DOHH2 (cell line): ENCODE measurements at regions not wholly inside any gene's neighbourhood (a gene's known extent, or its start where the extent isn't known, plus 50 kb on each side); places are given as distances from the start of the nearest gene placed in this dataset.

Experiments
- H3F3A ChIP-seq: fragments of 200-600 bp; sonication (generic), shearing (Covaris generic); 2 replicates; pipeline ENCODE4 v1.6.0; 2016; ENCODE audit warnings: antibody characterized with exemption, mild to moderate bottlenecking; ENCODE audit not compliant: control insufficient read depth, insufficient read depth
- H3K27ac ChIP-seq: fragments of 200-600 bp; sonication (generic); 2 replicates; pipeline ENCODE4 v1.5.1; 2014; ENCODE audit warnings: low read depth, mild to moderate bottlenecking, low read length, moderate library complexity
- H3K27me3 ChIP-seq: fragments of 200-600 bp; sonication (generic); 2 replicates; pipeline ENCODE4 v1.6.1; 2014; ENCODE audit warnings: mild to moderate bottlenecking, low read length, mixed read lengths; ENCODE audit not compliant: control insufficient read depth
- H3K36me3 ChIP-seq: fragments of 200-600 bp; sonication (generic); 2 replicates; pipeline ENCODE4 v1.6.1; 2014; ENCODE audit warnings: mild to moderate bottlenecking, low read length, moderate library complexity, mixed read lengths; ENCODE audit not compliant: control insufficient read depth
- H3K4me1 ChIP-seq: fragments of 200-600 bp; sonication (generic); 2 replicates; pipeline ENCODE4 v1.6.1; 2014; ENCODE audit warnings: mild to moderate bottlenecking, low read length, mixed read lengths; ENCODE audit not compliant: control insufficient read depth
- H3K4me2 ChIP-seq: fragments of 200-600 bp; sonication (generic); 2 replicates; pipeline ENCODE4 v1.6.0; 2014; ENCODE audit warnings: mild to moderate bottlenecking, low read length, moderate library complexity
- H3K4me3 ChIP-seq: fragments of 200-600 bp; sonication (generic); 2 replicates; pipeline ENCODE4 v1.5.1; 2014; ENCODE audit warnings: mild to moderate bottlenecking, low read length, mixed read lengths
- H3K79me2 ChIP-seq: fragments of 200-600 bp; sonication (generic); 2 replicates; pipeline ENCODE4 v1.6.1; 2014; ENCODE audit warnings: mild to moderate bottlenecking, low read length, mixed read lengths; ENCODE audit not compliant: control insufficient read depth
- H3K9me2 ChIP-seq: fragments of 200-600 bp; sonication (generic); replicated peaks from 2 replicates; pipeline ENCODE4 v1.6.1; 2014; ENCODE audit warnings: mild to moderate bottlenecking, low read length, mixed read lengths; ENCODE audit not compliant: control insufficient read depth
- H3K9me3 ChIP-seq: fragments of 200-600 bp; sonication (generic); 2 replicates; pipeline ENCODE4 v1.6.1; 2014; ENCODE audit warnings: antibody characterized with exemption, low read length, mixed read lengths; ENCODE audit not compliant: control insufficient read depth, insufficient read depth
- H4K20me1 ChIP-seq: fragments of 200-600 bp; sonication (generic); 2 replicates; pipeline ENCODE4 v1.6.0; 2014; ENCODE audit warnings: low read depth, mild to moderate bottlenecking, antibody characterized with exemption, low read length, moderate library complexity; ENCODE audit not compliant: control insufficient read depth, insufficient read depth
- CTCF ChIP-seq: fragments of 200-600 bp; sonication (generic); IDR thresholded peaks from one replicate; pipeline ENCODE4 v1.5.1; 2014; ENCODE audit warnings: antibody characterized with exemption, mild to moderate bottlenecking, low read depth, low read length; ENCODE audit not compliant: poor library complexity, severe bottlenecking
- EZH2phosphoT487 ChIP-seq: fragments of 200-600 bp; sonication (generic); IDR thresholded peaks from 2 replicates; pipeline ENCODE4 v1.6.1; 2017; ENCODE audit warnings: borderline replicate concordance, mild to moderate bottlenecking, antibody characterized with exemption, low read length, moderate library complexity, mixed read lengths

DNA sequence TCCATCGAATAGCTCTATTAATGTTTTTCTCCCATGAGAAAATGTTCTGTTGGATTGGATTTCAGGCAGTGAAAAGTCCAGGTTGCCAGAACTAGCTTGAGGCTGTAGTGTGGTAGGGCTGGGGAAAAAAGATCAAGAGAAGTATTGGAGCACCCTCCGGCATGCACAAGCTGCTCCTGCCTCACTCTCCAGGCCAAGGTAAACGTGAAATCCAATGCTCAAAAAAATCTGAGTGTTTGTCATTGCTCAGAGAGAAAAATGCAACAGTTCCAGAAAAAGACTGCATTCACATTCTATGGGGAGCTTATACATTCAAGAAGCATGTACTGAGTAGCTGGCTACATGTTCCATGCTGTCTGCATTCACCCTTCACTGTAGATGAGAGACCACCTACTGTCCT lies 680.9 kb upstream of the TBX3 start:
- Histone ChIP-seq H3K9me2 (no peaks in the 10 kb centered on the region), H3K9me3 (no peaks in the 10 kb centered on the region), H3K4me3 (no peak overlapping the region), H3F3A (no peaks in the 10 kb centered on the region), H3K79me2 (no peaks in the 10 kb centered on the region), H3K27me3 (no peaks in the 10 kb centered on the region), H3K4me1 (no peaks in the 10 kb centered on the region), H4K20me1 (no peaks in the 10 kb centered on the region), H3K27ac (no peak overlapping the region), H3K36me3 (no peaks in the 10 kb centered on the region), H3K4me2 (no peak overlapping the region)
- TF ChIP-seq CTCF (no peak), EZH2phosphoT487 (no peak)

- H3K79me2 ChIP-seq: no peaks in the 10 kb centered on the region
- H3K4me2 ChIP-seq: no peak overlapping the region
- no peak overlapping the region for H3K4me3 ChIP-seq
- no peaks in the 10 kb centered on the region for H3F3A ChIP-seq
- no peaks in the 10 kb centered on the region for H3K27me3 ChIP-seq
- no peaks in the 10 kb centered on the region for H3K36me3 ChIP-seq
- no peaks in the 10 kb centered on the region for H4K20me1 ChIP-seq
- no peak for TF ChIP-seq CTCF
- no peak for TF ChIP-seq EZH2phosphoT487
- no peak overlapping the region for H3K27ac ChIP-seq
- no peaks in the 10 kb centered on the region for H3K4me1 ChIP-seq
- H3K9me2 ChIP-seq: no peaks in the 10 kb centered on the region
- H3K9me3 ChIP-seq: no peaks in the 10 kb centered on the region
Measured at GRCh38 chr12:115362339-115362976, 678.5 kb upstream of the TBX3 start.

GRCh38 chr12:115357681-115358080 lies 673.7 kb upstream of the TBX3 start:
- Histone ChIP-seq H4K20me1 (no peaks in the 10 kb centered on the region), H3K4me3 (no peak overlapping the region), H3K4me2 (no peak overlapping the region), H3K27ac (no peak overlapping the region), H3K9me2 (no peaks in the 10 kb centered on the region), H3K36me3 (no peaks in the 10 kb centered on the region), H3K4me1 (no peaks in the 10 kb centered on the region), H3K27me3 (no peaks in the 10 kb centered on the region), H3K79me2 (no peaks in the 10 kb centered on the region), H3K9me3 (no peaks in the 10 kb centered on the region), H3F3A (no peaks in the 10 kb centered on the region)
- no peak for TF ChIP-seq EZH2phosphoT487
- TF ChIP-seq CTCF: no peak
